Loucy (cell line): ENCODE measurements at regions not wholly inside any gene's neighbourhood (a gene's known extent, or its start where the extent isn't known, plus 50 kb on each side); places are given as distances from the start of the nearest gene placed in this dataset.

Source experiments
- H2AFZ ChIP-seq: fragments of 200-600 bp; sonication (generic); 2 replicates; pipeline ENCODE4 v1.6.0; 2016; ENCODE audit warnings: antibody characterized with exemption, mild to moderate bottlenecking, low read length, moderate library complexity
- H3F3A ChIP-seq: fragments of 200-600 bp; 2 replicates; pipeline ENCODE4 v1.6.0; 2016; ENCODE audit warnings: antibody characterized with exemption, low read depth, mild to moderate bottlenecking
- H3K27me3 ChIP-seq: fragments of 200-600 bp; sonication (generic); 2 replicates; pipeline ENCODE4 v1.6.1; 2014; ENCODE audit warnings: low read length, mild to moderate bottlenecking; ENCODE audit not compliant: insufficient read depth, poor library complexity, severe bottlenecking
- H3K36me3 ChIP-seq: fragments of 200-600 bp; sonication (generic); 2 replicates; pipeline ENCODE4 v1.6.1; 2016; ENCODE audit warnings: low read length; ENCODE audit not compliant: insufficient read depth
- H3K4me1 ChIP-seq: fragments of 200-600 bp; sonication (generic); 2 replicates; pipeline ENCODE4 v1.5.1; 2014; ENCODE audit warnings: low read length, mild to moderate bottlenecking; ENCODE audit not compliant: insufficient read depth, poor library complexity, severe bottlenecking
- H3K4me2 ChIP-seq: fragments of 200-600 bp; sonication (generic); 2 replicates; pipeline ENCODE4 v1.6.0; 2014; ENCODE audit warnings: antibody characterized with exemption, low read length, low read depth, mild to moderate bottlenecking; ENCODE audit not compliant: poor library complexity, severe bottlenecking
- H3K4me3 ChIP-seq: fragments of 200-600 bp; sonication (generic); 2 replicates; pipeline ENCODE4 v1.5.1; 2014; ENCODE audit warnings: low read length, mild to moderate bottlenecking, mixed read lengths; ENCODE audit not compliant: poor library complexity, severe bottlenecking
- H3K79me2 ChIP-seq: fragments of 200-600 bp; sonication (generic); 2 replicates; pipeline ENCODE4 v1.6.1; 2014; ENCODE audit warnings: low read length; ENCODE audit not compliant: insufficient read depth
- H3K9ac ChIP-seq: fragments of 200-600 bp; sonication (generic); 2 replicates; pipeline ENCODE4 v1.6.0; 2014; ENCODE audit warnings: mild to moderate bottlenecking, low read depth, low read length, moderate library complexity; ENCODE audit not compliant: poor library complexity, severe bottlenecking
- H3K9me2 ChIP-seq: fragments of 200-600 bp; sonication (generic); replicated peaks from 2 replicates; pipeline ENCODE4 v1.6.1; 2016; ENCODE audit warnings: low read depth, low read length, mixed read lengths
- H3K9me3 ChIP-seq: fragments of 200-600 bp; sonication (generic); 2 replicates; pipeline ENCODE4 v1.6.1; 2014; ENCODE audit warnings: mild to moderate bottlenecking, antibody characterized with exemption, low read length, low read depth; ENCODE audit not compliant: insufficient read depth
- H4K20me1 ChIP-seq: fragments of 200-600 bp; sonication (generic); 2 replicates; pipeline ENCODE4 v1.6.0; 2014; ENCODE audit warnings: antibody characterized with exemption, low read length, mild to moderate bottlenecking; ENCODE audit not compliant: insufficient read depth, poor library complexity, severe bottlenecking
- EZH2phosphoT487 ChIP-seq: fragments of 200-600 bp; IDR thresholded peaks from 2 replicates; pipeline ENCODE4 v1.6.1; 2018; ENCODE audit warnings: antibody characterized with exemption, mild to moderate bottlenecking, moderate library complexity, borderline replicate concordance
- TF ChIP-seq, protein P1 (sequence below): fragments of 200-600 bp; sonication (generic); conservative IDR thresholded peaks from 2 replicates; pipeline ENCODE4 v1.5.1; 2014; ENCODE audit warnings: mild to moderate bottlenecking, antibody characterized with exemption, low read length

DNA sequence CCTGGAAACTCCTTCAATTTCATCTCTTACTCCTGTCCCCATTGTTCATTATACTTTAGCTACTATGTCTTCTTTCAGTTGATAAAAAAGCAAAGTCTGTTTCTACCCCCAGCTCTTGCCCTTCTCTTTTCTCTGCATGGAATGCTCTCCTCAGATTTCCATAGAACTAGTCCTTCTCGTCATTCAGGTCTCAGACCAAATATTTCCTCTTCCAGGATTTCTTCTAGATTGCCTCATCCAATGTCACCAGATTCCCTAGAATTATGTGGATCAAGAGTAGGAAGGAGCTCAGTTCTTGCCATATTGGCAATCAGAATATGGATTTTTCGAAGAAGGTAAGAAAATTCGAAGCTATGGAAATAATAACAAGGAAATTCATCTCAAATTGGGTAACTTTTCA lies 176.1 kb downstream of the GABRG2 start:
- no peaks in the 10 kb centered on the region for H3K4me1 ChIP-seq
- no peak for TF ChIP-seq EZH2phosphoT487
- TF ChIP-seq, protein P1, sequence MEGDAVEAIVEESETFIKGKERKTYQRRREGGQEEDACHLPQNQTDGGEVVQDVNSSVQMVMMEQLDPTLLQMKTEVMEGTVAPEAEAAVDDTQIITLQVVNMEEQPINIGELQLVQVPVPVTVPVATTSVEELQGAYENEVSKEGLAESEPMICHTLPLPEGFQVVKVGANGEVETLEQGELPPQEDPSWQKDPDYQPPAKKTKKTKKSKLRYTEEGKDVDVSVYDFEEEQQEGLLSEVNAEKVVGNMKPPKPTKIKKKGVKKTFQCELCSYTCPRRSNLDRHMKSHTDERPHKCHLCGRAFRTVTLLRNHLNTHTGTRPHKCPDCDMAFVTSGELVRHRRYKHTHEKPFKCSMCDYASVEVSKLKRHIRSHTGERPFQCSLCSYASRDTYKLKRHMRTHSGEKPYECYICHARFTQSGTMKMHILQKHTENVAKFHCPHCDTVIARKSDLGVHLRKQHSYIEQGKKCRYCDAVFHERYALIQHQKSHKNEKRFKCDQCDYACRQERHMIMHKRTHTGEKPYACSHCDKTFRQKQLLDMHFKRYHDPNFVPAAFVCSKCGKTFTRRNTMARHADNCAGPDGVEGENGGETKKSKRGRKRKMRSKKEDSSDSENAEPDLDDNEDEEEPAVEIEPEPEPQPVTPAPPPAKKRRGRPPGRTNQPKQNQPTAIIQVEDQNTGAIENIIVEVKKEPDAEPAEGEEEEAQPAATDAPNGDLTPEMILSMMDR: no peak
- H3K4me2 ChIP-seq: no peak overlapping the region
- H3K27me3 ChIP-seq: no peaks in the 10 kb centered on the region
- no peaks in the 10 kb centered on the region for H3F3A ChIP-seq
- no peaks in the 10 kb centered on the region for H3K36me3 ChIP-seq
- H2AFZ ChIP-seq: no peak overlapping the region
- no peaks in the 10 kb centered on the region for H4K20me1 ChIP-seq
- no peak overlapping the region for H3K9ac ChIP-seq
- no peaks in the 10 kb centered on the region for H3K9me2 ChIP-seq
- no peaks in the 10 kb centered on the region for H3K9me3 ChIP-seq
- H3K79me2 ChIP-seq: no peaks in the 10 kb centered on the region
- H3K4me3 ChIP-seq: no peak overlapping the region

DNA sequence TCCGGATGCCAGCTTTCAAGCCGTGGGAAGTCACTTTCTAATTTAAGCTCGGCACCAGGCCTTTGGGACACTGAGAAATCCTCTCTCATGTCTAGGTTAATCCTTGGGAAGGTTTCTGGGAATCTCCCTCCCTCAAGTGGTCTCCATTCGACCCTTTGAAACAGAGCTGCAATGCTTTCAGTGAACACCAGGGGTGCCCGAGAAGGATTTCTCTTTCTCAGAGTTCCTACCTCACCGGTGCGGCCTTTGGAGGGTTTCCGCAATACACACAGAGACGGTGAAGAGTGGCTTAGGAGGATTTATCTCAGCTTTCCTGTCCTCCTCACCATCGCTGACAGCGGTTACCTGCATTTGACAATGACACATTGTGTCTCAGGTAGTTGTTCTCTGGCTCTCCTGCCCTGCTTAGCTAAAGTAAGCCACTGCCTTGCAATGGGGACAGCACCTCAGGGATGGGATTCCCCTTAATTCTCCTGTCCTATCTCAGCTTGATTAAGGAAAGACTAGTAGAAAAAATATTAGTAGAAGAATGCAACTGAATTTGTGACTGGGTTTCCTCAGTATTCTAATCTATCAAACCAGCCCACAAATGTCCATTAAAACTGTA lies 180.6 kb downstream of the GABRG2 start:
- Histone ChIP-seq H3K4me1 (no peaks in the 10 kb centered on the region), H2AFZ (no peak overlapping the region), H3K9me2 (no peaks in the 10 kb centered on the region), H3K4me2 (no peak overlapping the region), H3K9me3 (no peaks in the 10 kb centered on the region), H3K4me3 (no peak overlapping the region), H3F3A (no peaks in the 10 kb centered on the region), H3K27me3 (no peaks in the 10 kb centered on the region), H3K36me3 (no peaks in the 10 kb centered on the region), H3K9ac (no peak overlapping the region), H3K79me2 (no peaks in the 10 kb centered on the region), H4K20me1 (no peaks in the 10 kb centered on the region)
- TF ChIP-seq, protein P1: no peak; the same call in 1 of the 2 replicates
- no peak for TF ChIP-seq EZH2phosphoT487

DNA sequence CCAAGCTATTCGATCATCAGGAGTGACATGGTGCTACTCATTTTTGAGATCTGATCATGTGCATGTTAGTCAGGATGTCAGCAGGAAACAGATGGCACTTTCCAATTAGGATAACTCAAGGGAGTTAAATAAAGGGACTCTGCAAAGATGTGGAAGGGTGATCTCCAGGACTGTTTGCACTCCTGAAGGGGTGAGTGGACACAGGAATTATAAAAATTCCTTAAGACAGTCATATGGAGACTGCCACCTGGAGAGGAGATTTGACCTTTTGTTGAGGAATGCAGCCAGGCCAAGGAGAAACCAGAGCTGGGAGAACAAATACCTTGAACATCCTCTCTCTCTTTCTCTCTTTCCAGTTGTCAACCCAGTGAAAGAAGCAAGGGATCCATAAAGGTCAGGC lies 189.1 kb downstream of the GABRG2 start:
- Histone ChIP-seq H3K4me1 (no peaks in the 10 kb centered on the region), H3F3A (no peaks in the 10 kb centered on the region), H3K4me3 (no peak overlapping the region), H3K4me2 (no peak overlapping the region), H3K9me2 (no peaks in the 10 kb centered on the region), H3K79me2 (no peaks in the 10 kb centered on the region), H2AFZ (no peak overlapping the region), H3K9me3 (no peaks in the 10 kb centered on the region), H3K36me3 (no peaks in the 10 kb centered on the region), H3K27me3 (no peaks in the 10 kb centered on the region), H3K9ac (no peak overlapping the region), H4K20me1 (no peaks in the 10 kb centered on the region)
- no peak for TF ChIP-seq EZH2phosphoT487
- TF ChIP-seq, protein P1: no peak
